Neural crest cell (in vitro differentiated cells): ENCODE measurements at regions not wholly inside any gene's neighbourhood (a gene's known extent, or its start where the extent isn't known, plus 50 kb on each side); places are given as distances from the start of the nearest gene placed in this dataset.

Source experiments
- DNase-seq: peaks from one replicate; pipeline ENCODE4 v3.0.0; 2021; ENCODE audit warnings: low read depth, mixed read lengths, low spot score
- H3K27ac Mint-ChIP-seq: one replicate; pipeline ENCODE4 v1.8.0; 2021; ENCODE audit warnings: mild to moderate bottlenecking, mixed read lengths; ENCODE audit not compliant: unreplicated experiment
- H3K27me3 Mint-ChIP-seq: 2 replicates; pipeline ENCODE4 v1.8.0; 2021; ENCODE audit warnings: low read depth, mild to moderate bottlenecking, mixed read lengths
- H3K36me3 Mint-ChIP-seq: 2 replicates; pipeline ENCODE4 v1.8.0; 2021; ENCODE audit warnings: low read depth, mild to moderate bottlenecking, mixed read lengths
- H3K4me1 Mint-ChIP-seq: 2 replicates; pipeline ENCODE4 v1.8.0; 2021; ENCODE audit warnings: mixed read lengths
- H3K4me3 Mint-ChIP-seq: one replicate; pipeline ENCODE4 v1.8.0; 2021; ENCODE audit warnings: mild to moderate bottlenecking, mixed read lengths
- H3K9me3 Mint-ChIP-seq: 2 replicates; pipeline ENCODE4 v1.8.0; 2021; ENCODE audit warnings: mixed read lengths
- TF ChIP-seq, protein P1 (sequence below): fragments of 200-600 bp; sonication (generic); conservative IDR thresholded peaks from 2 replicates; pipeline ENCODE4 v1.5.0; 2021; ENCODE audit warnings: antibody characterized with exemption, mild to moderate bottlenecking

DNA sequence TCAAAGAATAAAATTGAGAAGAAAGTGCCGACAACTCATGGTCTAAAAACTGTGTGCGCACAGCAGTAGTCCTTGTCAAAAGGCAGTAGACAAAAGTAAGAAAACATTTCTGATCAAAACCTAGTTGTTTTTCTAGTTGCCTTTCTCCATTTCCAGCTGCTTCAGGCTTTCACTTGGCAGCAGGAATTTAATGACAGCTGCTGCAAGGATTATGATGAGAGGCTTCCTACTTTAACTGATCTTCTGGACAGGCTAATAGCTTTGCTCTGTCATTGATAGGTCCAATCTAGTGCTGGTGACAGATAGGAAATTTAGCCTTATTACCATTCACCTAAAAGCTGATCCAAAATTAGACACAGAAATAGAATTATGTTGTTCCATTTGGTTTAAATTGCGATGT lies 110.7 kb upstream of the SEMA3C start:
- no peak overlapping the region for H3K27ac Mint-ChIP-seq
- no peaks in the 10 kb centered on the region for H3K27me3 Mint-ChIP-seq
- TF ChIP-seq, protein P1, sequence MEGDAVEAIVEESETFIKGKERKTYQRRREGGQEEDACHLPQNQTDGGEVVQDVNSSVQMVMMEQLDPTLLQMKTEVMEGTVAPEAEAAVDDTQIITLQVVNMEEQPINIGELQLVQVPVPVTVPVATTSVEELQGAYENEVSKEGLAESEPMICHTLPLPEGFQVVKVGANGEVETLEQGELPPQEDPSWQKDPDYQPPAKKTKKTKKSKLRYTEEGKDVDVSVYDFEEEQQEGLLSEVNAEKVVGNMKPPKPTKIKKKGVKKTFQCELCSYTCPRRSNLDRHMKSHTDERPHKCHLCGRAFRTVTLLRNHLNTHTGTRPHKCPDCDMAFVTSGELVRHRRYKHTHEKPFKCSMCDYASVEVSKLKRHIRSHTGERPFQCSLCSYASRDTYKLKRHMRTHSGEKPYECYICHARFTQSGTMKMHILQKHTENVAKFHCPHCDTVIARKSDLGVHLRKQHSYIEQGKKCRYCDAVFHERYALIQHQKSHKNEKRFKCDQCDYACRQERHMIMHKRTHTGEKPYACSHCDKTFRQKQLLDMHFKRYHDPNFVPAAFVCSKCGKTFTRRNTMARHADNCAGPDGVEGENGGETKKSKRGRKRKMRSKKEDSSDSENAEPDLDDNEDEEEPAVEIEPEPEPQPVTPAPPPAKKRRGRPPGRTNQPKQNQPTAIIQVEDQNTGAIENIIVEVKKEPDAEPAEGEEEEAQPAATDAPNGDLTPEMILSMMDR: no peak
- DNase-seq: no peak
- no peaks in the 10 kb centered on the region for H3K36me3 Mint-ChIP-seq
- H3K4me1 Mint-ChIP-seq: peaks cover 7% of the 10 kb centered on the region
- H3K4me3 Mint-ChIP-seq: no peak overlapping the region
- peaks cover 6% of the 10 kb centered on the region for H3K9me3 Mint-ChIP-seq

DNA sequence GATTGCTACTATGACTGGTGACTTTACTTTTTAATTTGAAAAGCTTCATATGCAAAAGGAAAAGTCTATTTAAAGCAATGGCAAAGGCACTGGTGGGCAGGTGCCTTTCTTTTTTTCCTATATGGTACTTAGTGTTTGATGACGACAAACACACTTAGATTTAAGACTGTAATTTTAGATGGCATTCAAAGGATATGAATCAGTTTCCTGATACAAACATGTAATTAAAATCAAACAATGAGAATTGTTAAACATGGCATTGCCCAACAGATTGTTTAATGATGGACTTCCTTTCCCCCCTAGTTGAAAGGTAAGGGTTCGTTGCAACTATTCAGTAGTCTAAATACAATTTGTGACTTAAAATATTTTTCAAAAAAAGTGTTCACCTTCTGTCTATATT lies 106.5 kb upstream of the SEMA3C start:
- no peak overlapping the region for H3K27ac Mint-ChIP-seq
- no peak overlapping the region for H3K4me3 Mint-ChIP-seq
- no peak for DNase-seq
- H3K4me1 Mint-ChIP-seq: peaks cover 7% of the 10 kb centered on the region
- H3K36me3 Mint-ChIP-seq: no peaks in the 10 kb centered on the region
- H3K27me3 Mint-ChIP-seq: no peaks in the 10 kb centered on the region
- peaks cover 2% of the 10 kb centered on the region for H3K9me3 Mint-ChIP-seq
- TF ChIP-seq, protein P1: no peak

DNA sequence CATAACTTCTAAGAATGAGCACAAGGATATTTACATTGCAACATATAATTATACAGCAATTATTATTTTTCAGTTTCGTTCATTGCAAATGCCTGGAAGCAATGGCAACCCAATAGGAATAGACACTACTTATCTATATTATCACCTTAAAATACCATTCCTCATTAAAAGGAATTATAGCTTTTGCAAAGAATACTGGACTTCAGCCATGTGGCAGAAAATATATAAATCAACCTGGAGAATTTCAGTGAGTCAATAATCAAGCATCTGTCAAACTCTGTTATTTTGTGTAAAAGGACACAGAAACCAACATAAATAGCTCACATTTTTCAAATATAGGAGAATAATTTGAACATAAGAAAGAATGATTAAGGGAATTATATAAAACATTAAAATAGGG lies 96.1 kb upstream of the SEMA3C start:
- DNase-seq: no peak
- no peak overlapping the region for H3K27ac Mint-ChIP-seq
- peaks cover 5% of the 10 kb centered on the region for H3K4me1 Mint-ChIP-seq
- TF ChIP-seq, protein P1: no peak
- H3K27me3 Mint-ChIP-seq: no peaks in the 10 kb centered on the region
- peaks cover 4% of the 10 kb centered on the region for H3K36me3 Mint-ChIP-seq
- no peak overlapping the region for H3K4me3 Mint-ChIP-seq
- H3K9me3 Mint-ChIP-seq: no peaks in the 10 kb centered on the region

DNA sequence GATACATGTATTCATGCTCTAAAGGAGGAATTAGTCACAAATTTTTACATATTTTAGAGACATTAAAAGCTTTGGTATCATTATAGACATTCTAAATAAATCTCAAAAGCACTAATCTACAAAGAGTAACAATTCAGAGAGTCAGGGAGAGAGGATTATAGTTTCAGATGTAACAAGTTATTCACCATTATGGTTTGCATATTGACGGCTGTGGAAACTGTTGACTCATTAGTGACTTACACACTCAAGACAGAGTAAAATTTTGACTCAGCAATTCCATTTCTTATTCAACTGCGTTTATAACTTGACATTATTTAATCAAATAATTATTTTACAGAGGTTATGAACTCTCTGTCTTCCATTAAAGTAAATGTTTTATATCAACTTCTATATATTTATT lies 95.4 kb upstream of the SEMA3C start:
- TF ChIP-seq, protein P1: no peak
- no peak overlapping the region for H3K4me3 Mint-ChIP-seq
- H3K36me3 Mint-ChIP-seq: peaks cover 4% of the 10 kb centered on the region

DNA sequence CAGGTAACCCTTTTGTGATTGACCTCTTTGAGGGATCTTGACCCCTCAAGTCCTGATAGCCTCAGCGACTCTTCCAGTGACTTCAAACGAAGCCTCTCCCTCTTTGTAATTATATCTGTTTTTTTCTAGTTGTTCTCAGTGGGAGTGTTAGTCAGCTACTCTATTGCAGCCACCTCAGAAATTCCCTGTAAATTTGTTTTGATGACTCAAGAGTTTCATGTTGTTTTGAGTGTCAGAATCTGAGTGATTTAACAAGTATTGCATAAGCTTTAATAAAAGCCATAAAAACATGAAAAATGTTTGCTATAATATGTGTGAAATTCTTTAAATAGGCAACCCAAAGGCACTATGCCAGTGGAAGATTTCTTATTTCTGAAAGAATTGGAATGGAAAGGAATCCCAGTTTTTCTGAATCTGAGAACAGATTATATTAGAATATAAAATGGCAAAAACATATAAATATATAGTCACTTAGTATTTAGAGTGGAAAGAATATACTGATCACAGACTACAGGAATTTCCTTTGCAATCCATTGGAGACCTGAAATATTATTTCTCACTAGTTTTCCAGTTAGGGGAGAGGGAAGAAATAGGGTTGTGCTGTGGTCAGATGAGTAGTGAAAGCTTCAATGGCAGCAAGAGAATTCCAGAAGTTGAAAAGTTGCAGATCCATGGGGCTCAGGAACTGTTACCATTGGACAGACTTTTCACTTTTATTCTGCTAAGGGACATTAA lies 94.4 kb upstream of the SEMA3C start:
- H3K4me3 Mint-ChIP-seq: no peak overlapping the region
- no peak overlapping the region for H3K27ac Mint-ChIP-seq
- peaks cover 5% of the 10 kb centered on the region for H3K9me3 Mint-ChIP-seq
- H3K27me3 Mint-ChIP-seq: no peaks in the 10 kb centered on the region
- peaks cover 9% of the 10 kb centered on the region for H3K36me3 Mint-ChIP-seq
- H3K4me1 Mint-ChIP-seq: peaks cover 5% of the 10 kb centered on the region
- DNase-seq: no peak
- TF ChIP-seq, protein P1: no peak

More for the DNA sequence above, 95.4 kb upstream of the SEMA3C start:
- Mint-ChIP-seq H3K4me1 (peaks cover 5% of the 10 kb centered on the region), H3K27me3 (no peaks in the 10 kb centered on the region), H3K27ac (no peak overlapping the region), H3K9me3 (no peaks in the 10 kb centered on the region)
- DNase-seq: no peak
